A673 (cell line): ENCODE measurements at regions not wholly inside any gene's neighbourhood (a gene's known extent, or its start where the extent isn't known, plus 50 kb on each side); places are given as distances from the start of the nearest gene placed in this dataset.

Experiments used
- BruUV-seq: library from RNA; stranded (reverse); fragments of 400-500 nt; replicated peaks from 2 replicates; lab custom pipeline; 2021; lab: Mats Ljungman, UMichigan
- CTCF ChIA-PET: fragments of 300-600 bp; sonication (Branson Sonifier 250); formaldehyde crosslinking; loops from one replicate; lab custom pipeline; 2022; ENCODE audit warnings: antibody characterized with exemption; lab: Charles Lee
- POLR2A ChIA-PET: fragments of 300-600 bp; sonication (Branson Sonifier 250); formaldehyde crosslinking; loops from one replicate; lab custom pipeline; 2022; ENCODE audit warnings: antibody characterized with exemption; ENCODE audit not compliant: low non-redundant PET; lab: Charles Lee
- DNase-seq: peaks from one replicate; pipeline ENCODE4 v3.0.0-alpha.2; 2015; ENCODE audit warnings: low spot score
- H3K27ac ChIP-seq: fragments of 200-600 bp; sonication (generic); 2 replicates; pipeline ENCODE4 v1.5.1; 2016; ENCODE audit warnings: mixed run types, low read depth, mild to moderate bottlenecking, mixed read lengths, antibody characterized with exemption, low read length; ENCODE audit not compliant: poor library complexity, severe bottlenecking
- H3K27me3 ChIP-seq: fragments of 200-600 bp; sonication (generic); replicated peaks from 2 replicates; pipeline ENCODE4 v1.6.1; 2017; ENCODE audit warnings: mixed run types, low read depth, mild to moderate bottlenecking, mixed read lengths, antibody characterized with exemption, low read length; ENCODE audit not compliant: insufficient read depth, poor library complexity
- H3K36me3 ChIP-seq: fragments of 200-600 bp; sonication (generic); 2 replicates; pipeline ENCODE4 v1.6.1; 2016; ENCODE audit warnings: mixed run types, mild to moderate bottlenecking, mixed read lengths, antibody characterized with exemption, low read length; ENCODE audit not compliant: insufficient read depth, poor library complexity, severe bottlenecking
- H3K4me1 ChIP-seq: fragments of 200-600 bp; sonication (generic); 2 replicates; pipeline ENCODE4 v1.6.1; 2017; ENCODE audit warnings: mixed run types, mild to moderate bottlenecking, mixed read lengths, antibody characterized with exemption, low read length; ENCODE audit not compliant: insufficient read depth, poor library complexity, severe bottlenecking
- H3K4me3 ChIP-seq: fragments of 200-600 bp; sonication (generic); 2 replicates; pipeline ENCODE4 v1.5.1; 2016; ENCODE audit warnings: low read depth, mixed run types, mild to moderate bottlenecking, mixed read lengths, low read length; ENCODE audit not compliant: poor library complexity, severe bottlenecking
- H3K9me3 ChIP-seq: fragments of 200-600 bp; sonication (generic); 2 replicates; pipeline ENCODE4 v1.6.1; 2016; ENCODE audit warnings: mixed run types, low read depth, mild to moderate bottlenecking, mixed read lengths, antibody characterized with exemption, low read length; ENCODE audit not compliant: poor library complexity, severe bottlenecking
- CTCF ChIP-seq: fragments of 300-800, 200-600 bp; sonication (generic); conservative IDR thresholded peaks from 2 replicates; pipeline ENCODE4 v1.5.1; 2017; ENCODE audit warnings: low read depth, mild to moderate bottlenecking, antibody characterized with exemption, low read length, moderate library complexity, mixed read lengths
- EZH2 ChIP-seq: fragments of 200-600 bp; sonication (generic); IDR thresholded peaks from 2 replicates; pipeline ENCODE4 v1.6.1; 2017; ENCODE audit warnings: borderline replicate concordance, low read depth, mild to moderate bottlenecking, mixed read lengths, antibody characterized with exemption, low read length; ENCODE audit not compliant: poor library complexity, severe bottlenecking
- intact Hi-C: fragments of 100-400 bp; cut with micrococcal nuclease; formaldehyde crosslinking; loops from one replicate; pipeline ENCODE4 v1.10.0; 2022; ENCODE audit not compliant: unreplicated experiment

- no peaks in the 10 kb centered on the region for H3K4me1 ChIP-seq
- H3K27me3 ChIP-seq: no peaks in the 10 kb centered on the region
- no TSS peak for BruUV-seq
- H3K9me3 ChIP-seq: peaks cover 7% of the 10 kb centered on the region
- no peaks in the 10 kb centered on the region for H3K36me3 ChIP-seq
- ChIA-PET CTCF (no interaction called here), POLR2A (no interaction called here)
- no peak for TF ChIP-seq CTCF
- TF ChIP-seq EZH2: no peak
- no peak overlapping the region for H3K27ac ChIP-seq
- intact Hi-C loops: no loop called here
- DNase-seq: no peak
- H3K4me3 ChIP-seq: no peak overlapping the region
Observed at GRCh38 chr1:118649369-118650106, 338.6 kb downstream of the TBX15 start.

GRCh38 chr1:118636004-118636403, 352.1 kb downstream of the TBX15 start:
- BruUV-seq: no TSS peak
- CTCF ChIA-PET: no interaction called here

GRCh38 chr1:118627435-118627834, 360.7 kb downstream of the TBX15 start:
- intact Hi-C loops: no loop called here
- no peaks in the 10 kb centered on the region for H3K27me3 ChIP-seq
- POLR2A ChIA-PET: no interaction called here
- no peaks in the 10 kb centered on the region for H3K4me1 ChIP-seq
- no TSS peak for BruUV-seq
- H3K27ac ChIP-seq: no peak overlapping the region
- no peak overlapping the region for H3K4me3 ChIP-seq
- CTCF ChIA-PET: no interaction called here
- DNase-seq: no peak
- TF ChIP-seq CTCF (no peak), EZH2 (no peak)
- H3K9me3 ChIP-seq: peaks cover 2% of the 10 kb centered on the region
- H3K36me3 ChIP-seq: no peaks in the 10 kb centered on the region

More at GRCh38 chr1:118636004-118636403, 352.1 kb downstream of the TBX15 start:
- no peaks in the 10 kb centered on the region for H3K9me3 ChIP-seq
- POLR2A ChIA-PET: no interaction called here
- H3K4me3 ChIP-seq: no peak overlapping the region
- no peak for TF ChIP-seq EZH2
- TF ChIP-seq CTCF: no peak
- no peaks in the 10 kb centered on the region for H3K36me3 ChIP-seq
- H3K4me1 ChIP-seq: no peaks in the 10 kb centered on the region
- no peak overlapping the region for H3K27ac ChIP-seq
- no peaks in the 10 kb centered on the region for H3K27me3 ChIP-seq
- intact Hi-C loops: no loop called here
- no peak for DNase-seq
